GM19463 (cell line): ENCODE measurements at regions not wholly inside any gene's neighbourhood (a gene's known extent, or its start where the extent isn't known, plus 50 kb on each side); places are given as distances from the start of the nearest gene placed in this dataset.

Experiments
- ATAC-seq: cut with Tn5 transposase; IDR thresholded peaks from one replicate; pipeline ENCODE4 v1.9.1; 2021; ENCODE audit warnings: mild to moderate bottlenecking, moderate library complexity; ENCODE audit not compliant: unreplicated experiment

DNA sequence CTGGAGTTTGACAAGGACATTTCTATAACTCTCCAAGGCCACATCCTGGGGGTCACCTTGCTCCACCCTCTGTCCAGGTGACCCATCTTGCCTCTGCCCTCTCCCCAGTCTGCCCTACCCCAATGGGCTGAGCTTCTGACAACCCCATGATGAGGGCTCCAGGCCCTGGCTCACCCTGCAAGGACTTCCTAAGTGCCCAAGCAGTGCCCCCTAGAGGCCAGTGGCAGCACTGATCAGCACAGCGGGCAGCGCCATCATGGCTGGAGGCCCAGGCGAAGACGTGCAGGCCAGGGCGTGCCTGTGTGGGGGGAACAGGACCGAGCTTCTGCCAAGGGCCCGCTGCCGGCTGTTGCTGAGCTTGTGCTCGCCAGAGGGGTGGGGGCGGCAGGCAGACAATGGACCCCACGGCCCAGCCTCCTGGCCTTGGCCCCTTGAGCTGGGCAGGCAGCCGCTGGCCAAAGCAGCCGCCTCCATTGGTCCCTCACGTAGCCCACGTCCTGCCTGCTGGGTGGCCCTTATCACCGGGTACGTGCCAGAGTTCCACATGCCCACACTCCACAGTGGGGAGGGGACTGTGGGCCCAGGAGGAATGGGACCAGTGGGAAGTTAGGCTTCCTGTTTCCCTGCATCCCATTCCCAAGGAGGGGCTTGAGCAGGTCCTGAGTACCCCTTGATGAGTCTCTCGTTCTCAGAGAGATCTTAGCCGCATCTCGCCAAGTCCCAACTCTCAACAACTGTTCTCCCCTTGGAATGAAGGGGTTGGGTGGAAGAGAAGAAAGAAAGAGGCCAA, 64.3 kb downstream of the MRPL14 start:
- ATAC-seq: no peak

GRCh38 chr6:44062105-44062770, 65.0 kb downstream of the MRPL14 start:
- no peak for ATAC-seq

GRCh38 chr6:44061375-44062104, 65.7 kb downstream of the MRPL14 start:
- ATAC-seq: no peak

DNA sequence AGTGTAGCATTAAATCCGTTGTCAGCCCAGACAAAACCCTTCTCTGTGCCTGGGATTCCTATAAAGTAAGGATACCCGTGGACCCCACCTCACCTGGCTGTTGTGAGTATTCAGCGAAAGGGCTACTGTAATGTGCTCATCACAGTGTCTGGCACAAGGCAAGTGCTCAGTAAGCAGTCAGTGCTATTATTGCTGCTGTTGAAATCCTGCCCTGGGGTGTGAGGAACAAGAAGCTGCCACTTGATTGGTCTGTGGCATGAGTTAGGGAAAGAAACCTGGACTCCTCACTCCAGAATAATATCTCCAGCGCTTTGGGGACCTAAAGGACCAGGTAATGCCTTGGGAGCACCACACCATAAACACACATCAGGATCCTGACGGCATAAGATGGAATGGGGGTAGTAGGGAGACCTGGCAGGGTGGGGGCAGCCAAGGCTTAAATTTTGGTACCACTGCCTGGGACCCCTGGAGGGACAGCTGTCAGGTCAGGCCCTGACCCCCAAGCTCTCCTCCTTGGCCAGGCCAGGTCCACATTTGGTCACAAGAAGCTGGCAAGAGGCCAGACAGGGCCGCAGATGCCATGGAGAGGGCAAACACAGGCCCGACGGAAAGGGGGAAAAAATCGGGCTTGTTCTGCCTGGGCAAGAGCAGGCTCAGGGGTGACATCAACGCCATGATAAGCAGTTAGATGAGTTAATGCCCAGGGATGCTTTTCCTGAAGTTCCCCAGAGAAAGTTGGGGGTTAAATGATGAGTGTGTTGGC, 66.5 kb downstream of the MRPL14 start:
- no peak for ATAC-seq

DNA sequence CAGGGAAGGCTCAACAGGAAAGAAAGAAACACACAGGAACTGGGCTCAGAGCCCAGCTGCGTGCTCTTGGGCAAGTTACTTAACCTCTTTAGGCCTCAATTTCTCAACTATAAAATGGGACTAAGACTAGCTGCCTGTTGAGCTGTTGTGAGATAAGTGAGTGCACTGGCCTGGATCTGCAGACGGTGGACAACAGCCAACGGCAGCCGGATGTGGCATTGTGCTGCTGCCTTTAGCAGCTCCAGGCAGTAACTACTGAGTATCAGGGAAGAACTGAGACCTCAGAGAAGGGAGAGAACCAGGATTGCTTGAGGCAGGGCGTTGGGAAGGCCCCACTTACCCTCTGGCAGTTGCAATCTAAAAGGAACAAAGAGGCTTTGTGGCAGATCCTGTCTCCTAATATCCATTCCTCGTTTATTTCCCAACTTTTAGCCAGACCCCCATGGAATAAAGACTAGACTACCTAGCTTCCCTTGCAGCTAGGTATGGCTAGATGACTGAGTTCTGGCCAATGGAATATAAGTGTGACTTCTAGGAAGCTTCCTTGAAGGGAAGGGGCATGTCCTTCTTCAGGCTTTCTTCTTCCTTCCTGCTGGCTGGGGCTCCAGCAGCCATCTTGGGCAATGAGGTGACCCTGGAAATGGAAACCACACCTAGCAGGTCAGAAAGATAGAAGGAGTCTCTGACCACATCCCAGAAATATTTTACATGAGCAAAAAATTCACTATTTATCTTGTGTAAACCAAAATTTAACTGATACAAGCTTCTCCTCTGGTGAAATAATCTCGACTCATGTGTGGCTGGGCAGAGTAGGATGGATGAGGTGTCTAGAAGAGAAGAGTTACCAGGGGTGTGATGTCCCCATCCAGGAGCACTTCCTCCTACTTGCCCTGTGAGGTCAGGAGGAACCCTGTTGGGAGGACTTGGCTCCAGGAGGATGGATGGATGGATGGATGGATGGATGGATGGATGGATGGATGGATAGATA, 67.6 kb downstream of the MRPL14 start:
- peak; percentile 6 for ATAC-seq

DNA sequence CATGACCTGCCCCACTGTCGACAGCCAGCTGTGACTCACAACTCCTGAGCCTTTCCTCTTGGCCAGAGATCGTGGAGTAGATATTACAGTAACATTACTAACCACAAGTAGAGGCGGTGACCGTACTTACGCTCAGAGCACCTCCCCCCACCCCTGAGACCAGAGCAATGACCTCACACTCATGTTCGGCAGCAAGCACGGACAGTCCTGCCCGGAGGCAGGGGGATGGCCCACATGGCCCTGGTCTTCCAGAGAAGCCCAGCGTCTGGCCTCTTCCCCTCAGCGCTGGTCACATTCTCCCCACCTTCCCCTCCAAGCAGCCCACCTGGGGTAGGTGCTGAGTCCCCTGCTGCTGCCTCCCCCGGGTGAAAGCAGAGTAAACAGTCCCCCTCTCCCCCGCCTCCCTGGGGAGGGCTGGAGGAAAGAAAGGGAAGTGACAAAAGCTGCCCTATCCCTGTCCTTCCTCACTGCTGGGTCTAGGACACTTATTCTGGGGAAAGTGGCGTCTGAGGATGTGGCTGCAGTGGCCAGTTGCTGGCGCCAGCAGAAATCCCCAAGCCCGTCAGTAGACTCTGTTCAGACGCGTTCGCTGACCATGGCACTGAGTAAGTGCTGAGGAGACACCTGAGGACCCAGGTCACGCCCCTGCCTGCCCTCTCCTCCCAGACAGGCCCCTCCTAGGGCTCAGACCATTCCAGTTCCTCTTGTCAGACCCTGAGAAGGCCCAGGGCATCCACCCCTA, 68.5 kb downstream of the MRPL14 start:
- peak; percentile 76 for ATAC-seq

DNA sequence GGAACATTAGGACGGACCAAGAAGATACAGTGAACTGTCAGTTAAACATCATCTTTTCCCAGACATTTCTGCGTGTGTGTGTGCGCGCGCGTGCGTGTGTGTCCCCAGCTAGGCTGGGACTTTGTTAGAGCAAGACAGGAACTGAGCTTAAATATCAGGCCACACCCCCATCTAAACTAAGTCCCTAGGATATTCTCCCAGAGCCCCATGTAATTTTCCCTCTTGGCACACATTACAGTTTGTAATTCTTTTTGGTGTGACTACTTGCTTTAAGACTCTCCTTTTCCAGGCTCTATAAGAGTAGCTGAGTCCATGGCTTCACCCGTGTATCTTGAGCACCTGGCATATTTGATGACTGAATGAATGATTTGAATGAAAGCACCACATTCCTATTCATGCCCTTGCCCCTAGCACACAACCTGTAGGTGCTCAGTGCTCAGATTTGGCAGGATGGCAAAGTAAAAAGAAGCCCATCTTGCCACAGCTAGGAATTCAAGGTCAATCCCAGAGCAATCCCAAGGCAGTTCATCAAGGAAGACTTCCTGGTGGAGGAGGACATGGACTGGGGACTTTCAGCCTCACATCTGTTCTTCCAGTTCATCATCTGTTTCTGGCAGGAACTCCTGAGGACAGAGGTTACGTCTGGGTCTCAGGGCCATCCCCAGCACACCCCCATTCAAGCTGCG, 69.2 kb downstream of the MRPL14 start:
- no peak for ATAC-seq

GRCh38 chr6:44057238-44057930, 69.9 kb downstream of the MRPL14 start:
- ATAC-seq: no peak

GRCh38 chr6:44056392-44057237, 70.6 kb downstream of the MRPL14 start:
- ATAC-seq: no peak

DNA sequence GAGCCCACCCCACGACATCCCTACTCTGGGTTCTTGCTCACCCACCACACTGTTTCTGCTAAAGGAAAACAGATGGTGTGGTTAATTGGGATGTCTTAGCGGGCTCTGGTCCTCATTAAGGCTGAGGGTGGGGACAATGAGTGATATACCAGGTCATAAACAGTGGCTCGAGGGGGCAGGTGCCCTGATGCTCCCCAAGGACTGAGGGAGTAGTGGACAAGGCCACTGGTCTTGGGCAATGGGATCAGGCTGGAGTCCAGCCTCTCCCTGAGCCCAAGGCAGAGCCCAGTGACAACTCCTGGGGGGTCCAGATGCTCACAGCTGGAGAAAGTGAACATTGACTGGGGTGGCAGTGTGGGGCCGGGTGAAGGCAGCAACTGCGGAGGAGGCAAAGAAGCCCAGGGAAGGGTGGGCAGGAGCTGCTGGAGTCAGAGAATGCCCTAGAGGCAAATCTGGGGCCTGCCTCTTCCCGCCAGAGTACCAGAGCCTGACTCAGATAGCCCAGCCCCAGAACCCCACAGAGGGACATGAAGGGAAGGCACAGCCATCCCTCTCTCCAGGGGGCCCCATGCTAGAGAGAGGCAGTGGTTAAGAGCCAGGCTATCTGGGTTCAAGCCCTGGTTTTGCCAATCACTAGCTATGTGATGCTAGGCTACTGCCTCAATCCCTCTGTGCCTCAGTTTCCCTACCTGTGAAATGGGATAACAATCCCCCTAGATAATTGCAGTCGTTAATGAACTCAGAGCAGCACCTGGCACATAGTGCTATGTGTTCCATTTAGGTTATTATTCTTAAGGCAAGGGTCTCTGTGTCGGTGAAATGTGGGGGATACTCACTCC, 72.3 kb downstream of the MRPL14 start:
- ATAC-seq: no peak

DNA sequence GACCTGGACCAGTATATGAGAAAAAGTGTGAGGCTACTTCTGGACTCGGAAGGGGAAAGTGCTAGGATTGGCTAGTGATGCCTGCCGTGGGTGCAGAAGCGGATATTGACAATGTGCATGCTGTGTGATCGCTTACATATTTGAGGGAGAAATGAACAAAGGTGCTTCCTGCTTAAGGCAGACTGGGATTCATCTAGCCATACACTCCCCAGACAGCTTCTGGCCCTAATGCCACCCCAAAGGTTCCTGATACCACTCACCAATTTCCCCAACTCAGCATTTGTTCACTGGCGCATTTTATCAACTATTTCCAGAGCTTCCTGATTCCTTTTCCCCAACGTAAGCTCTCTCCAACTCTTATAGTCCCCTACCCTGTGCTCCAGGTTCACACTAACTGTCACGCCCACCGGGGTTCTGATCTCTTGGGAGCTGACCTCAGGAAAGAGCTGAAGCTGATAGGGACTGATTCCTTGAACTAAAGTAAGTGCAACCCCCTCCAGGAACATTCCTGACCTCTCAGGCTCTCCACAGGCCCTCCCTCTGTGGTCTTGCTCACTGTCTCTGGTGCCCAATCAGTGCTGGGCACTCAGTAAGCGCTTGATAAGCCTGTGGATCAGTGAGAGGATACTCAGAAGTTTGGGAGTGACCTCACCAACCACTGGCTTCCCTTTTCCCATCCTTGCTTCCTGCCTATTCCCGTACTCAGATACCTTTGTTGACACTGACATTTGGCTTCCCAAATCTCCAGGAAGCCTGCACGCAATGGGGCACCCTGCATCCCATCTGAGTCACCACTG, 73.3 kb downstream of the MRPL14 start:
- ATAC-seq: no peak

DNA sequence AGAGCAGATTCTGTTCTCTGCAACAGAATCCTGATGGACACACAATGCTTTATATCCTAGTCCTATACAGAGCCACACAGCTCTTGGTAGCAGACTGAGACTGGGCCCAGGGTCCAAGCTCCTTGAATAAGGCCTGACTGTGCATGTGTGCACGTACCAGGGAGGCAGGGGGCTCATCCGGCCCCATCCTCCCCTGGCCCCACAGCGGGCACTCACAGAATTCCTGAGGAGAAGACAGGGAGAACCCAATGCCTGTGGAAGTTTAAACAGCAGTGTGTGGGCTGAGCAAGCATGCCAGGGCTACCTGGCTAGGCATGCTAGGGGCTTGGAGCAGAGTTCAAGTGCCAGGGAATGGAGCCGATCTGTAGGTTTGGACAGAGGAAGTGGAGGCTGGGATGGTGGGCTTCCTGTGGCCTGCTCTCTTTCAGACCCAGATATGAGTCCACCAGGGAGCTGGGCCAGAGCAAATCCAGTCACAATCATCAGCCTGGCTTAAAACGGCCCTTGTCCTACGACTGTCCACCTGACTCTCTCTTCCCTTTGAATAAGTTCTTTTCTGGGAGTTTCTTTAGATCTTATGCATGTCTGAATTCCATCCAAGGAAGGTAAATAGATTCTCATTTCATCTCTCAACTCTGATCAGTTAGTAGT, 74.0 kb downstream of the MRPL14 start:
- ATAC-seq: no peak

DNA sequence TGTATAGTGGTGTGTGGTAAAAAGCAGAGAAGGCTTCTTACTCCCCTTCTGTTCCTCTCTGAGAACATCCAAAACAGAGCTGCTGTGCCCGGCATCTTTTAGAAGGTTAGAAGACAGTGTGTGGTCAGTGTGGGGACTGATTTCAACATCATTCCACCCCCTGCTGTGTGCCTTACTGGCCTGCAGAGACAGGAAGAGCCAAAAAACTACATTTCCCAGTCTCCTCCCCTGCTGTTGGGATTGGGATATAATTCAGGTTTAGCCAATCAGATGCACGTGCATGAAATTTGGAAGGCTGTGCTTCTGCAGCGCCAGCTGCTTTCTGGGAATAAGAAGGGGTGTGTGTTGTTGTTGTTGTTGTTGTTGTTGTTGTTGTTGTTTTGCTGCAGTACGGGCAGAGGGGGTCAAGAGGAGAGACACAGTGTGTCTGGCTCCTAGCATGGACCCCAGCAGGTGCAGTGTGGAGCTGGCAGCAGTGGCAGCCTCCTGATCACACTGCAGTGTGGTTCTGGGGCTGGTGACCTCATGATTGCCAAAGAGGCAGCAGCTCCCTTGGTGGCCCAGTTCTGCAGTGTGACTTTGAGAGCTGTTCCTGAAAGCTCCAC, 74.7 kb downstream of the MRPL14 start:
- ATAC-seq: no peak

DNA sequence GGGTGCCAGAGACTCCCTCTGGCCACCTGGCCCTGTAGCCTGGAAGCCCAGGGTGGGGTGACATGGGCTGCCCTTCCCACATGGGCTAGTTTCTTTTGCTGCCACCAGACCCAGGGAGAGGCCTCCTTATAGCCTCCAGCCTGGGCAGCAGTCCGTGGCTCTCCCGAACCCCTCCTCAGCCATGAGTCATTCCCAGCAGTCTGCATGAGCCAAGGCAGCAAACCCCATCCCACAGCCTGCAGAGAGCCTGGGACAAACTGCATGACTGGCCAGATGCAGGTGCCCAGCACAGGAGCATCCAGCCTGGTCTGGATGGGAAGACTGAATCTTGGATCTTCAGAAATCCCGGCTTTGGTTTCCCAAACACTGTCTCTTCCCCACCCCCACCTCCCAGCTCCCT, 75.7 kb downstream of the MRPL14 start:
- no peak for ATAC-seq
